ENCODE measurements at regions not wholly inside any gene's neighbourhood (a gene's known extent, or its start where the extent isn't known, plus 50 kb on each side); places are given as distances from the start of the nearest gene placed in this dataset.
"Not testable (repeated sequence)": the region's sequence is repeated elsewhere in the genome, so short reads cannot be mapped to it uniquely, and the experiment has no call there.

DNA sequence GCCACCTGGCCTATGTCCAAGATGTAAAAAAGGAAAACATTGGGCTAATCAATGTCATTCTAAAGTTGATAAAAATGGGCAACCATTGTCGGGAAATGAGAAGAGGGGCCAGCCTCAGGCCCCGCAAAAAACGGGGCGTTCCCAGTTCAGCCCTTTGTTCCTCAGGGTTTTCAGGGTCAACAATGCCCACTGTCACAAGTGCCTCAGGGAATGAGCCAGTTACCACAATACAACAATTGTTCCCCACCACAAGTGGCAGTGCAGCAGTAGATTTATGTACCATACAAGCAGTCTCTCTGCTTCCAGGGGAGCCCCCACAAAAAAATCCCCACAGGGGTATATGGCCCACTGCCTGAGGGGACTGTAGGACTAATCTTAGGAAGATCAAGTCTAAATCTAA is 112.5 kb downstream of the ZNF486 start:
- 100% methylated on average over 4 of the region's 4 CpGs for WGBS (ENCODE audit: insufficient coverage)
- no peaks in the 10 kb centered on the region for H3K27me3 Mint-ChIP-seq (ENCODE audit: low read depth in 3 of 3)
- Histone ChIP-seq H3K79me2 (ENCODE audit: insufficient read depth, low read length) (no peaks in the 10 kb centered on the region), H3K9me3 (replicated peaks in 1 of 2; ENCODE audit: control insufficient read depth in 1 of 2, insufficient read depth in 1 of 2, low read length in 2 of 2) (peaks cover 16 to 31% of the 10 kb centered on the region in 2 donors), H3K4me1 (ENCODE audit: control insufficient read depth in 1 of 2, insufficient read depth in 2 of 2, low read length in 2 of 2) (no peaks in the 10 kb centered on the region), H2AFZ (ENCODE audit: insufficient read depth, low read depth, low read length, poor library complexity, severe bottlenecking) (no peak overlapping the region), H3K27me3 (ENCODE audit: control insufficient read depth in 2 of 2, insufficient read depth in 2 of 2, low read length in 2 of 2) (no peaks in the 10 kb centered on the region), H3K9ac (ENCODE audit: insufficient read depth, low read length, poor library complexity, severe bottlenecking) (no peak overlapping the region), H3K36me3 (replicated peaks in 1 of 2; ENCODE audit: control insufficient read depth in 1 of 2, insufficient read depth in 2 of 2, low read length in 2 of 2) (no peaks in the 10 kb centered on the region), H3K27ac (ENCODE audit: low read depth in 1 of 2, low read length in 2 of 2) (no peak overlapping the region), H3K4me3 (replicated peaks in 1 of 3; ENCODE audit: low read depth in 2 of 3, low read length in 3 of 3) (no peak overlapping the region), H3K4me2 (replicated peaks; ENCODE audit: extremely low read depth, low read length, poor library complexity, severe bottlenecking) (no peak overlapping the region), H4K20me1 (ENCODE audit: insufficient read depth, low read length) (no peaks in the 10 kb centered on the region)
- H3K27ac Mint-ChIP-seq, result no peak overlapping the region
- DNase-seq, result no peak
- no peaks in the 10 kb centered on the region for H3K4me1 Mint-ChIP-seq
- intact Hi-C loops (cut with micrococcal nuclease), result no loop called here
- H3K4me3 Mint-ChIP-seq, result no peak overlapping the region
- no peaks in the 10 kb centered on the region for H3K36me3 Mint-ChIP-seq
- peaks cover 17 to 66% (median 47%) of the 10 kb centered on the region in 7 donors for H3K9me3 Mint-ChIP-seq
- TF ChIP-seq, protein P1, sequence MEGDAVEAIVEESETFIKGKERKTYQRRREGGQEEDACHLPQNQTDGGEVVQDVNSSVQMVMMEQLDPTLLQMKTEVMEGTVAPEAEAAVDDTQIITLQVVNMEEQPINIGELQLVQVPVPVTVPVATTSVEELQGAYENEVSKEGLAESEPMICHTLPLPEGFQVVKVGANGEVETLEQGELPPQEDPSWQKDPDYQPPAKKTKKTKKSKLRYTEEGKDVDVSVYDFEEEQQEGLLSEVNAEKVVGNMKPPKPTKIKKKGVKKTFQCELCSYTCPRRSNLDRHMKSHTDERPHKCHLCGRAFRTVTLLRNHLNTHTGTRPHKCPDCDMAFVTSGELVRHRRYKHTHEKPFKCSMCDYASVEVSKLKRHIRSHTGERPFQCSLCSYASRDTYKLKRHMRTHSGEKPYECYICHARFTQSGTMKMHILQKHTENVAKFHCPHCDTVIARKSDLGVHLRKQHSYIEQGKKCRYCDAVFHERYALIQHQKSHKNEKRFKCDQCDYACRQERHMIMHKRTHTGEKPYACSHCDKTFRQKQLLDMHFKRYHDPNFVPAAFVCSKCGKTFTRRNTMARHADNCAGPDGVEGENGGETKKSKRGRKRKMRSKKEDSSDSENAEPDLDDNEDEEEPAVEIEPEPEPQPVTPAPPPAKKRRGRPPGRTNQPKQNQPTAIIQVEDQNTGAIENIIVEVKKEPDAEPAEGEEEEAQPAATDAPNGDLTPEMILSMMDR (IDR thresholded peaks at IDR 0.05), result no peak

DNA sequence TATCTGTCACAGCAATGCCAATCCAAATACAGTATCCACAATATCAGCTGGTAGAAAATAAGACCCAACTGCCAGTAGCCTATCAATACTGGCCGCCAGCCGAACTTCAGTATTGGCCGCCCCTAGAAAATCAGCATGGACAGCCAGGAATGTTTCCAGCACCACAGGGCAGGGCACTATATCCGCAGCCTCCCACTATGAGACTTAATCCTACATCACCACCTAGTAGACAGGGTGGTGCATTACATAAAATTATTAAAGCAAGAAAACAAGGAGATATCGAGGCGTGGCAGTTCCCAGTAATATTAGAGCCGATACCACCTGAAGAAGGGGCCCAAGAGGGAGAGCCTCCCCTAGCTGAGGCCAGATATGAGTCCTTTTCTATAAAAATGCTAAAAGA is 111.3 kb downstream of the ZNF486 start:
- H3K4me3 Mint-ChIP-seq, result no peak overlapping the region
- no peaks in the 10 kb centered on the region for H3K4me1 Mint-ChIP-seq
- Histone ChIP-seq H2AFZ (ENCODE audit: insufficient read depth, low read depth, low read length, poor library complexity, severe bottlenecking) (no peak overlapping the region), H3K4me1 (ENCODE audit: control insufficient read depth in 1 of 2, insufficient read depth in 2 of 2, low read length in 2 of 2) (no peaks in the 10 kb centered on the region), H3K9me3 (replicated peaks in 1 of 2; ENCODE audit: control insufficient read depth in 1 of 2, insufficient read depth in 1 of 2, low read length in 2 of 2) (peaks cover 15 to 19% of the 10 kb centered on the region in 2 donors), H3K79me2 (ENCODE audit: insufficient read depth, low read length) (no peaks in the 10 kb centered on the region), H4K20me1 (ENCODE audit: insufficient read depth, low read length) (no peaks in the 10 kb centered on the region), H3K9ac (ENCODE audit: insufficient read depth, low read length, poor library complexity, severe bottlenecking) (no peak overlapping the region), H3K36me3 (replicated peaks in 1 of 2; ENCODE audit: control insufficient read depth in 1 of 2, insufficient read depth in 2 of 2, low read length in 2 of 2) (no peaks in the 10 kb centered on the region), H3K4me3 (replicated peaks in 1 of 3; ENCODE audit: low read depth in 2 of 3, low read length in 3 of 3) (no peak overlapping the region), H3K4me2 (replicated peaks; ENCODE audit: extremely low read depth, low read length, poor library complexity, severe bottlenecking) (no peak overlapping the region), H3K27me3 (ENCODE audit: control insufficient read depth in 2 of 2, insufficient read depth in 2 of 2, low read length in 2 of 2) (no peaks in the 10 kb centered on the region), H3K27ac (ENCODE audit: low read depth in 1 of 2, low read length in 2 of 2) (no peak overlapping the region)
- H3K9me3 Mint-ChIP-seq, result peaks cover 14 to 70% (median 50%) of the 10 kb centered on the region in 7 donors
- WGBS (ENCODE audit: insufficient coverage), result 96% methylated on average over 3 of the region's 7 CpGs
- DNase-seq, result peak; percentile 2 to 21 (median 19)
- TF ChIP-seq, protein P1 (IDR thresholded peaks at IDR 0.05), result no peak
- H3K27me3 Mint-ChIP-seq (ENCODE audit: low read depth in 3 of 3), result no peaks in the 10 kb centered on the region
- H3K36me3 Mint-ChIP-seq, result no peaks in the 10 kb centered on the region
- intact Hi-C loops (cut with micrococcal nuclease), result no loop called here
- no peak overlapping the region for H3K27ac Mint-ChIP-seq

DNA sequence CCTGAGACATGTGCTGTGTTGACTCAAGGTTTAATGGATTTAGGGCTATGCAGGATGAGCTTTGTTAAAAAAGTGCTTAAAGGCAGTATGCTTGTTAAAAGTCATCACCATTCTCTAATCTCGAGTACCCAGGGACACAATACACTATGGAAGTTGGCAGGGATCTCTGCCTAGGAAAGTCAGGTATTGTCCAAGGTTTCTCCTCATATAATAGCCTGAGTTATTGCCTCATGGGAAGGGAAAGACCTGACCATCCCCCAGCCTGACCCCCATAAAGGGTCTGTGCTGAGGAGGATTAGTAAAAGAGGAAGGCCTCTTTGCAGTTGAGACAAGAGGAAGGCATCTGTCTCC is 109.7 kb downstream of the ZNF486 start:
- H4K20me1 ChIP-seq (ENCODE audit: insufficient read depth, low read length); H2AFZ ChIP-seq (ENCODE audit: insufficient read depth, low read depth, low read length, poor library complexity, severe bottlenecking); H3K27ac Mint-ChIP-seq; intact Hi-C loops (cut with micrococcal nuclease); H3K27me3 ChIP-seq (ENCODE audit: control insufficient read depth in 2 of 2, insufficient read depth in 2 of 2, low read length in 2 of 2); H3K4me1 Mint-ChIP-seq; H3K36me3 Mint-ChIP-seq; H3K4me3 ChIP-seq (replicated peaks in 1 of 3; ENCODE audit: low read depth in 2 of 3, low read length in 3 of 3); H3K4me1 ChIP-seq (ENCODE audit: control insufficient read depth in 1 of 2, insufficient read depth in 2 of 2, low read length in 2 of 2); H3K27ac ChIP-seq (ENCODE audit: low read depth in 1 of 2, low read length in 2 of 2); H3K4me3 Mint-ChIP-seq; DNase-seq; H3K27me3 Mint-ChIP-seq (ENCODE audit: low read depth in 3 of 3); H3K36me3 ChIP-seq (replicated peaks in 1 of 2; ENCODE audit: control insufficient read depth in 1 of 2, insufficient read depth in 2 of 2, low read length in 2 of 2); H3K4me2 ChIP-seq (replicated peaks; ENCODE audit: extremely low read depth, low read length, poor library complexity, severe bottlenecking); H3K79me2 ChIP-seq (ENCODE audit: insufficient read depth, low read length); H3K9ac ChIP-seq (ENCODE audit: insufficient read depth, low read length, poor library complexity, severe bottlenecking): not testable (repeated sequence)
- H3K9me3 ChIP-seq (replicated peaks in 1 of 2; ENCODE audit: control insufficient read depth in 1 of 2, insufficient read depth in 1 of 2, low read length in 2 of 2), result peaks cover 17 to 25% of the 10 kb centered on the region in 2 donors
- H3K9me3 Mint-ChIP-seq, result peaks cover 14 to 72% (median 53%) of the 10 kb centered on the region in 7 donors
- no CpG with 5 or more reads among the region's 1 CpG for WGBS (ENCODE audit: insufficient coverage)

Measured in CD14-positive monocyte (primary cell).